ENCODE measurements at regions not wholly inside any gene's neighbourhood (a gene's known extent, or its start where the extent isn't known, plus 50 kb on each side); places are given as distances from the start of the nearest gene placed in this dataset.
"Not testable (repeated sequence)": the region's sequence is repeated elsewhere in the genome, so short reads cannot be mapped to it uniquely, and the experiment has no call there.

GRCh38 chr3:101913168-101913567 is 63.9 kb downstream of the NFKBIZ start:
- TF ChIP-seq CTCF (conservative IDR thresholded peaks at IDR 0.05; ENCODE audit: low read depth, low read length): no peak
- no peak for DNase-seq (ENCODE audit: low read depth)
- no peak overlapping the region for H3K4me3 ChIP-seq (ENCODE audit: low read depth, low read length)

- not testable (repeated sequence) for H3K4me3 ChIP-seq (ENCODE audit: low read depth, low read length); DNase-seq (ENCODE audit: low read depth)
Observed at GRCh38 chr3:101917761-101918160, 68.4 kb downstream of the NFKBIZ start.

- not testable (repeated sequence) for H3K4me3 ChIP-seq (ENCODE audit: low read depth, low read length)
Observed at GRCh38 chr3:101922151-101922725, 72.9 kb downstream of the NFKBIZ start.

GRCh38 chr3:101924621-101925020 is 75.3 kb downstream of the NFKBIZ start:
- H3K4me3 ChIP-seq (ENCODE audit: low read depth, low read length); DNase-seq (ENCODE audit: low read depth): not testable (repeated sequence)

More at GRCh38 chr3:101922151-101922725, 72.9 kb downstream of the NFKBIZ start:
- DNase-seq (ENCODE audit: low read depth): not testable (repeated sequence)

- H3K4me3 ChIP-seq (ENCODE audit: low read depth, low read length); DNase-seq (ENCODE audit: low read depth): not testable (repeated sequence)
Observed at GRCh38 chr3:101925124-101925523, 75.8 kb downstream of the NFKBIZ start.

GRCh38 chr3:101925564-101925963 is 76.2 kb downstream of the NFKBIZ start:
- no peak overlapping the region for H3K4me3 ChIP-seq (ENCODE audit: low read depth, low read length)
- no peak for DNase-seq (ENCODE audit: low read depth)
- TF ChIP-seq CTCF (conservative IDR thresholded peaks at IDR 0.05; ENCODE audit: low read depth, low read length): no peak

- no peak for DNase-seq (ENCODE audit: low read depth)
- no peak overlapping the region for H3K4me3 ChIP-seq (ENCODE audit: low read depth, low read length)
- no peak for TF ChIP-seq CTCF (conservative IDR thresholded peaks at IDR 0.05; ENCODE audit: low read depth, low read length)
Observed at GRCh38 chr3:101926594-101927105, 77.3 kb downstream of the NFKBIZ start.

- H3K4me3 ChIP-seq (ENCODE audit: low read depth, low read length): no peak overlapping the region
- peak; percentile 70 for DNase-seq (ENCODE audit: low read depth)
- TF ChIP-seq CTCF (conservative IDR thresholded peaks at IDR 0.05; ENCODE audit: low read depth, low read length): no peak
Observed at GRCh38 chr3:101928890-101929289, 79.6 kb downstream of the NFKBIZ start.

GRCh38 chr3:101931081-101931480 is 81.8 kb downstream of the NFKBIZ start:
- H3K4me3 ChIP-seq (ENCODE audit: low read depth, low read length): no peak overlapping the region
- no peak for DNase-seq (ENCODE audit: low read depth)
- TF ChIP-seq CTCF (conservative IDR thresholded peaks at IDR 0.05; ENCODE audit: low read depth, low read length): no peak
